H1 (cell line): ENCODE measurements at regions not wholly inside any gene's neighbourhood (a gene's known extent, or its start where the extent isn't known, plus 50 kb on each side); places are given as distances from the start of the nearest gene placed in this dataset.
A peak's percentile ranks its signal among the peaks of the same experiment; 100 is the strongest.

ENCODE experiments used
- CTCF ChIA-PET: fragments of 300-600 bp; sonication (Branson Sonifier 250); formaldehyde crosslinking; loops from one replicate; lab custom pipeline; 2021; ENCODE audit not compliant: partially characterized antibody; lab: Charles Lee
- POLR2A ChIA-PET: fragments of 300-600 bp; sonication (Branson Sonifier 250); formaldehyde crosslinking; loops from one replicate; lab custom pipeline; 2021; ENCODE audit warnings: inconsistent platforms; ENCODE audit not compliant: partially characterized antibody; lab: Charles Lee
- DNase-seq, 2 experiments: peaks; one replicate each; pipeline versions ENCODE4 v3.0.0 to v3.0.0-alpha.2; 2010 to 2022; ENCODE audit warnings: low spot score in 2 of 2, low read depth in 1 of 2, mixed read lengths in 1 of 2
- FAIRE-seq: peaks from 2 replicates; lab custom pipeline; 2011; peaks lifted over from hg19 to GRCh38; lab: Jason Lieb, UNC
- H2AFZ ChIP-seq: 2 replicates; pipeline ENCODE4 v1.8.1; 2012; ENCODE audit warnings: low read length, inconsistent platforms
- H2AK5ac ChIP-seq: 2 replicates; pipeline ENCODE4 v1.6.1; 2013; ENCODE audit warnings: low read depth, low read length
- H2BK120ac ChIP-seq: replicated peaks from 2 replicates; pipeline ENCODE3; 2013; ENCODE audit warnings: low read depth, low read length, inconsistent platforms
- H2BK12ac ChIP-seq: 2 replicates; pipeline ENCODE4 v1.6.1; 2013; ENCODE audit warnings: low read depth, low read length
- H2BK15ac ChIP-seq: 2 replicates; pipeline ENCODE4 v1.6.1; 2013; ENCODE audit warnings: low read length
- H2BK20ac ChIP-seq: 2 replicates; pipeline ENCODE4 v1.6.1; 2013; ENCODE audit warnings: low read length
- H2BK5ac ChIP-seq: 2 replicates; pipeline ENCODE4 v1.6.1; 2013; ENCODE audit warnings: low read depth, low read length
- H3K14ac ChIP-seq: 2 replicates; pipeline ENCODE4 v1.6.1; 2013; ENCODE audit warnings: inconsistent platforms; ENCODE audit not compliant: insufficient read length
- H3K18ac ChIP-seq: 2 replicates; pipeline ENCODE4 v1.6.1; 2013; ENCODE audit warnings: low read length; ENCODE audit errors: extremely low read depth
- H3K23ac ChIP-seq: 2 replicates; pipeline ENCODE4 v1.6.1; 2013; ENCODE audit warnings: inconsistent platforms; ENCODE audit not compliant: insufficient read length
- H3K23me2 ChIP-seq: 2 replicates; pipeline ENCODE4 v1.6.1; 2013; ENCODE audit warnings: low read depth, low read length
- H3K27ac ChIP-seq: 2 replicates; pipeline ENCODE4 v1.6.1; 2011; ENCODE audit warnings: low read depth, low read length, inconsistent platforms
- H3K27me3 ChIP-seq, 4 experiments: replicated peaks in 1 of 4; 1 replicate in 1 of 4; 2 replicates in 3 of 4; pipeline versions ENCODE4 v1.6.1 to v1.8.1; 2011 to 2013; ENCODE audit warnings: low read length in 3 of 4, mild to moderate bottlenecking in 3 of 4, inconsistent platforms in 2 of 4, mixed read lengths in 2 of 4, moderate library complexity in 1 of 4; ENCODE audit not compliant: control insufficient read depth in 3 of 4, insufficient read depth in 3 of 4; ENCODE audit errors: extremely low read depth in 1 of 4
- H3K36me3 ChIP-seq, 4 experiments: 2 replicates each; pipeline versions ENCODE4 v1.6.1 to v1.8.1; 2011 to 2013; ENCODE audit warnings: mild to moderate bottlenecking in 4 of 4, low read length in 3 of 4, moderate library complexity in 2 of 4, control low read depth in 1 of 4, inconsistent platforms in 1 of 4; ENCODE audit not compliant: insufficient read depth in 4 of 4, control insufficient read depth in 2 of 4
- H3K4ac ChIP-seq: replicated peaks from 2 replicates; pipeline ENCODE3; 2013; ENCODE audit warnings: low read length, low read depth, mixed read lengths, inconsistent platforms; ENCODE audit not compliant: insufficient read length
- H3K4me1 ChIP-seq, 4 experiments: replicated peaks in 1 of 4; 1 replicate in 1 of 4; 2 replicates in 3 of 4; pipeline versions ENCODE4 v1.6.1 to v1.8.1; 2011 to 2013; ENCODE audit warnings: low read length in 3 of 4, inconsistent platforms in 2 of 4, mixed read lengths in 1 of 4; ENCODE audit not compliant: insufficient read depth in 4 of 4, control insufficient read depth in 3 of 4
- H3K4me2 ChIP-seq, 2 experiments: 2 replicates each; pipeline versions ENCODE4 v1.6.1 to v1.8.1; 2011 to 2013; ENCODE audit warnings: low read depth in 2 of 2, low read length in 2 of 2, control low read depth in 1 of 2, inconsistent platforms in 1 of 2, mild to moderate bottlenecking in 1 of 2; ENCODE audit not compliant: insufficient read depth in 1 of 2
- H3K4me3 ChIP-seq, 4 experiments: fragments of 200-600, 300-600 bp in 1 of 4; sonication (generic), shearing (Covaris generic), sonication (Bioruptor Twin) in 1 of 4; 2 replicates each; pipeline versions ENCODE4 v1.5.1 to v1.8.1; 2011 to 2016; ENCODE audit warnings: low read length in 4 of 4, low read depth in 3 of 4, control low read depth in 2 of 4, inconsistent platforms in 2 of 4, mild to moderate bottlenecking in 2 of 4, mixed read lengths in 1 of 4, moderate library complexity in 1 of 4; ENCODE audit not compliant: insufficient read depth in 2 of 4; ENCODE audit errors: extremely low read depth in 1 of 4
- H3K56ac ChIP-seq: replicated peaks from 2 replicates; pipeline ENCODE3; 2013; ENCODE audit warnings: low read depth, mild to moderate bottlenecking, mixed read lengths, low read length, inconsistent platforms; ENCODE audit not compliant: insufficient read length
- H3K79me1 ChIP-seq: 2 replicates; pipeline ENCODE4 v1.6.1; 2013; ENCODE audit warnings: low read depth, low read length, control low read depth
- H3K79me2 ChIP-seq, 2 experiments: 2 replicates each; pipeline versions ENCODE4 v1.6.1 to v1.8.1; 2012 to 2013; ENCODE audit warnings: low read length in 2 of 2, mild to moderate bottlenecking in 2 of 2, inconsistent platforms in 1 of 2; ENCODE audit not compliant: insufficient read depth in 2 of 2, control insufficient read depth in 1 of 2
- H3K9ac ChIP-seq, 4 experiments: replicated peaks in 1 of 4; 1 replicate in 1 of 4; 2 replicates in 3 of 4; pipeline versions ENCODE4 v1.6.1 to v1.8.1; 2011 to 2013; ENCODE audit warnings: low read depth in 3 of 4, low read length in 3 of 4, control low read depth in 2 of 4, mild to moderate bottlenecking in 2 of 4, moderate library complexity in 2 of 4, inconsistent platforms in 1 of 4; ENCODE audit errors: extremely low read depth in 1 of 4
- H3K9me3 ChIP-seq, 2 experiments: 2 replicates each; pipeline versions ENCODE4 v1.6.1 to v1.8.1; 2012 to 2013; ENCODE audit warnings: mild to moderate bottlenecking in 2 of 2, moderate library complexity in 2 of 2, control low read depth in 1 of 2, inconsistent platforms in 1 of 2, low read depth in 1 of 2, low read length in 1 of 2, mixed read lengths in 1 of 2; ENCODE audit not compliant: insufficient read depth in 2 of 2
- H4K20me1 ChIP-seq, 2 experiments: replicated peaks in 1 of 2; 2 replicates each; pipeline versions ENCODE3 to v1.8.1; 2011 to 2013; ENCODE audit warnings: inconsistent platforms in 2 of 2, low read length in 2 of 2, mild to moderate bottlenecking in 1 of 2; ENCODE audit not compliant: insufficient read depth in 2 of 2, control insufficient read depth in 1 of 2
- H4K5ac ChIP-seq: 2 replicates; pipeline ENCODE4 v1.6.1; 2013; ENCODE audit warnings: low read length, low read depth, mixed read lengths, inconsistent platforms; ENCODE audit not compliant: insufficient read length
- H4K8ac ChIP-seq: 2 replicates; pipeline ENCODE4 v1.8.0; 2013; ENCODE audit warnings: mild to moderate bottlenecking, moderate library complexity, low read length, inconsistent platforms; ENCODE audit not compliant: insufficient read depth; ENCODE audit errors: extremely low read depth
- H4K91ac ChIP-seq: replicated peaks from 2 replicates; pipeline ENCODE3; 2013; ENCODE audit warnings: low read length, mixed read lengths, inconsistent platforms; ENCODE audit not compliant: insufficient read length
- ATF3 ChIP-seq: IDR thresholded peaks from 2 replicates; pipeline ENCODE4 v1.6.1; 2011; ENCODE audit warnings: low read depth, mild to moderate bottlenecking, low read length; ENCODE audit not compliant: insufficient read depth
- BACH1 ChIP-seq: IDR thresholded peaks from 2 replicates; pipeline ENCODE4 v1.6.1; 2012; ENCODE audit warnings: low read length, improper control_type of control experiment
- CHD2 ChIP-seq: IDR thresholded peaks from 2 replicates; pipeline ENCODE4 v1.6.1; 2012; ENCODE audit warnings: low read length, improper control_type of control experiment
- EP300 ChIP-seq, 2 experiments: IDR thresholded peaks; 1 replicate in 1 of 2; 2 replicates in 1 of 2; pipeline ENCODE4 v1.6.1; 2011 to 2012; ENCODE audit warnings: low read depth in 2 of 2, low read length in 2 of 2, mild to moderate bottlenecking in 2 of 2, borderline replicate concordance in 1 of 2, inconsistent platforms in 1 of 2, moderate library complexity in 1 of 2
- FOSL1 ChIP-seq: IDR thresholded peaks from 2 replicates; pipeline ENCODE4 v1.6.1; 2011; ENCODE audit warnings: mild to moderate bottlenecking, low read depth, low read length, moderate library complexity; ENCODE audit not compliant: insufficient read depth
- JUN ChIP-seq: IDR thresholded peaks from 2 replicates; pipeline ENCODE4 v1.6.1; 2011; ENCODE audit warnings: low read depth, mild to moderate bottlenecking, improper control_type of control experiment, low read length
- NANOG ChIP-seq: IDR thresholded peaks from 2 replicates; pipeline ENCODE4 v1.6.1; 2011; ENCODE audit warnings: low read length, low read depth, mild to moderate bottlenecking, inconsistent platforms; ENCODE audit not compliant: insufficient read depth, poor library complexity, severe bottlenecking
- NRF1 ChIP-seq: IDR thresholded peaks from 2 replicates; pipeline ENCODE4 v1.6.1; 2011; ENCODE audit warnings: mild to moderate bottlenecking, low read depth, low read length, improper control_type of control experiment
- SIN3A ChIP-seq, 2 experiments: IDR thresholded peaks in 1 of 2; conservative IDR thresholded peaks in 1 of 2; 2 replicates each; pipeline ENCODE4 v1.6.1; 2011 to 2012; ENCODE audit warnings: low read length in 2 of 2, improper control_type of control experiment in 1 of 2, low read depth in 1 of 2, mild to moderate bottlenecking in 1 of 2
- SP1 ChIP-seq: IDR thresholded peaks from 2 replicates; pipeline ENCODE4 v1.6.1; 2011; ENCODE audit warnings: low read depth, low read length
- SUZ12 ChIP-seq: fragments of 200-600 bp; sonication (generic); IDR thresholded peaks from 2 replicates; pipeline ENCODE4 v1.6.1; 2012; ENCODE audit warnings: mild to moderate bottlenecking, inconsistent platforms, low read length, moderate library complexity, mixed read lengths
- TCF12 ChIP-seq: IDR thresholded peaks from 2 replicates; pipeline ENCODE4 v1.6.1; 2011; ENCODE audit warnings: low read depth, mild to moderate bottlenecking, low read length
- YY1 ChIP-seq: IDR thresholded peaks from 2 replicates; pipeline ENCODE4 v1.6.1; 2011; ENCODE audit warnings: low read depth, mild to moderate bottlenecking, low read length
- WGBS, 2 experiments: shearing (Covaris generic) in 1 of 2; methylation state at CpG; one replicate each; pipeline versions ENCODE4 v1.1.6 to v1.1.7; 2013 to 2015; ENCODE audit warnings: low lambda C conversion rate in 2 of 2, mixed read lengths in 2 of 2, inconsistent platforms in 1 of 2, low coverage in 1 of 2, missing lambda C conversion rate in 1 of 2; ENCODE audit not compliant: insufficient replicate concordance in 2 of 2, insufficient coverage in 1 of 2, insufficient read length in 1 of 2; ENCODE audit errors: extremely low coverage in 1 of 2, missing lambda C conversion rate in 1 of 2; 5-methylcytosine and 5-hydroxymethylcytosine counted together

GRCh38 chr4:107304699-107305286, 268.7 kb upstream of the DKK2 start:
- H3K4me3 ChIP-seq: no peak overlapping the region
- no peak overlapping the region for H3K18ac ChIP-seq
- H3K27ac ChIP-seq: no peak overlapping the region
- H4K91ac ChIP-seq: no peak overlapping the region
- H3K27me3 ChIP-seq: peaks cover 0 to 1% (median 0%) of the 10 kb centered on the region in 4 experiments; a peak in 1 of 7 replicates
- no peaks in the 10 kb centered on the region for H3K36me3 ChIP-seq
- H2BK120ac ChIP-seq: no peak overlapping the region
- no peak overlapping the region for H2AK5ac ChIP-seq
- no peak overlapping the region for H3K14ac ChIP-seq
- CTCF ChIA-PET: no interaction called here
- no peak overlapping the region for H2BK20ac ChIP-seq
- H3K56ac ChIP-seq: no peak overlapping the region
- H4K8ac ChIP-seq: no peak overlapping the region
- H3K23ac ChIP-seq: no peak overlapping the region
- no peaks in the 10 kb centered on the region for H3K79me1 ChIP-seq
- H2BK5ac ChIP-seq: no peak overlapping the region
- 91% methylated on average over 5 of the region's 5 CpGs; no CpG with 5 or more reads in 1 of the 2 experiments for WGBS, 2 experiments
- H2BK12ac ChIP-seq: no peak overlapping the region
- no peaks in the 10 kb centered on the region for H3K4me1 ChIP-seq
- no peak overlapping the region for H3K9ac ChIP-seq
- TF ChIP-seq JUN (no peak), ATF3 (no peak), EP300 (IDR thresholded peaks at IDR 0.05; ENCODE audit: borderline replicate concordance in 1 of 2, low read depth in 2 of 2, low read length in 2 of 2) (no peak), NANOG (no peak), TCF12 (no peak), NRF1 (no peak), SP1 (no peak), BACH1 (no peak), YY1 (no peak), FOSL1 (no peak), SIN3A (conservative IDR thresholded peaks at IDR 0.05 in 1 of 2, IDR thresholded peaks at IDR 0.05 in 1 of 2; ENCODE audit: low read depth in 1 of 2, low read length in 2 of 2) (no peak), SUZ12 (no peak), CHD2 (no peak)
- POLR2A ChIA-PET: no interaction called here
- no peak overlapping the region for H4K5ac ChIP-seq
- 0 out of 2 replicates have a peak overlapping the region, but pooled peaks have one; percentile 76 for H2AFZ ChIP-seq
- no peaks in the 10 kb centered on the region for H3K23me2 ChIP-seq
- no peak overlapping the region for H3K4me2 ChIP-seq
- FAIRE-seq (no peak), DNase-seq (no peak)
- H3K9me3 ChIP-seq: peaks cover 0 to 3% of the 10 kb centered on the region in 2 experiments; a peak in 1 of 4 replicates
- no peaks in the 10 kb centered on the region for H4K20me1 ChIP-seq
- no peak overlapping the region for H2BK15ac ChIP-seq
- H3K4ac ChIP-seq: no peak overlapping the region
- H3K79me2 ChIP-seq: no peaks in the 10 kb centered on the region
